Nephron (organoid): ENCODE measurements at regions not wholly inside any gene's neighbourhood (a gene's known extent, or its start where the extent isn't known, plus 50 kb on each side); places are given as distances from the start of the nearest gene placed in this dataset.

Experiments used
- H3K27ac Mint-ChIP-seq, 3 experiments: 2 replicates each; pipeline ENCODE4 v1.8.0; 2020; ENCODE audit warnings: mixed read lengths in 3 of 3, mild to moderate bottlenecking in 2 of 3, moderate library complexity in 1 of 3
- H3K27me3 Mint-ChIP-seq: 2 replicates; pipeline ENCODE4 v1.8.0; 2021; ENCODE audit warnings: low read depth, mild to moderate bottlenecking, moderate library complexity, mixed read lengths
- H3K36me3 Mint-ChIP-seq: 2 replicates; pipeline ENCODE4 v1.8.0; 2020; ENCODE audit warnings: low read depth, mixed read lengths
- H3K4me1 Mint-ChIP-seq: 2 replicates; pipeline ENCODE4 v1.8.0; 2020; ENCODE audit warnings: mixed read lengths
- H3K4me3 Mint-ChIP-seq, 3 experiments: 2 replicates each; pipeline ENCODE4 v1.8.0; 2020; ENCODE audit warnings: mild to moderate bottlenecking in 3 of 3, mixed read lengths in 3 of 3, moderate library complexity in 2 of 3
- H3K9me3 Mint-ChIP-seq: 2 replicates; pipeline ENCODE4 v1.8.0; 2020; ENCODE audit warnings: mixed read lengths
- TF ChIP-seq, protein P1 (sequence below), 3 experiments: fragments of 200-600 bp; sonication (generic); IDR thresholded peaks; one replicate each; pipeline ENCODE4 v1.5.0; 2021; ENCODE audit warnings: antibody characterized with exemption in 3 of 3; ENCODE audit not compliant: unreplicated experiment in 3 of 3

DNA sequence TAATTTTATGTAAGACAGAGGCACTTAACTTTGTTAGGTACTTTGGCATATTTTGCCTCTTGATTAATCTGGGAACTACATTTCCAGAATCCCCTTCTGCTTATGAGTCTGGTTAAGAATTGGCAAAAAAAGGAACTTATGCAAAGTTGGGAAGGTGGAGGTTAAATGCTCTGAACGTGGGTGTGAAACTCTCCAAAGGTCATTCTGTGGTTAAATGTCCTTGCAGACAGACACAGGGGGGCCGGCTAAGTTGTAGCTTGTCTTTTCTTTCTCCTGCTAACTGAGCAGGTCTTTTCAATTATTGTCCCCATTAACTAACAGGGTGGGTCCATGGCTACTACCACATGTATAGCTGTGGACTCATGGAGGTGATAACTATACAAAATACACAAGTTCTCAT is 248.6 kb upstream of the NOVA1 start:
- peaks cover 5% of the 10 kb centered on the region for H3K9me3 Mint-ChIP-seq
- TF ChIP-seq, protein P1, sequence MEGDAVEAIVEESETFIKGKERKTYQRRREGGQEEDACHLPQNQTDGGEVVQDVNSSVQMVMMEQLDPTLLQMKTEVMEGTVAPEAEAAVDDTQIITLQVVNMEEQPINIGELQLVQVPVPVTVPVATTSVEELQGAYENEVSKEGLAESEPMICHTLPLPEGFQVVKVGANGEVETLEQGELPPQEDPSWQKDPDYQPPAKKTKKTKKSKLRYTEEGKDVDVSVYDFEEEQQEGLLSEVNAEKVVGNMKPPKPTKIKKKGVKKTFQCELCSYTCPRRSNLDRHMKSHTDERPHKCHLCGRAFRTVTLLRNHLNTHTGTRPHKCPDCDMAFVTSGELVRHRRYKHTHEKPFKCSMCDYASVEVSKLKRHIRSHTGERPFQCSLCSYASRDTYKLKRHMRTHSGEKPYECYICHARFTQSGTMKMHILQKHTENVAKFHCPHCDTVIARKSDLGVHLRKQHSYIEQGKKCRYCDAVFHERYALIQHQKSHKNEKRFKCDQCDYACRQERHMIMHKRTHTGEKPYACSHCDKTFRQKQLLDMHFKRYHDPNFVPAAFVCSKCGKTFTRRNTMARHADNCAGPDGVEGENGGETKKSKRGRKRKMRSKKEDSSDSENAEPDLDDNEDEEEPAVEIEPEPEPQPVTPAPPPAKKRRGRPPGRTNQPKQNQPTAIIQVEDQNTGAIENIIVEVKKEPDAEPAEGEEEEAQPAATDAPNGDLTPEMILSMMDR (IDR thresholded peaks at IDR 0.05; ENCODE audit: unreplicated experiment in 3 of 3) = no peak
- peak overlapping the region in 1 of 3 experiments; percentile 87 for H3K27ac Mint-ChIP-seq
- no peaks in the 10 kb centered on the region for H3K36me3 Mint-ChIP-seq
- no peaks in the 10 kb centered on the region for H3K27me3 Mint-ChIP-seq
- peaks cover 12% of the 10 kb centered on the region for H3K4me1 Mint-ChIP-seq
- peak overlapping the region in 1 of 3 experiments; percentile 7 for H3K4me3 Mint-ChIP-seq

DNA sequence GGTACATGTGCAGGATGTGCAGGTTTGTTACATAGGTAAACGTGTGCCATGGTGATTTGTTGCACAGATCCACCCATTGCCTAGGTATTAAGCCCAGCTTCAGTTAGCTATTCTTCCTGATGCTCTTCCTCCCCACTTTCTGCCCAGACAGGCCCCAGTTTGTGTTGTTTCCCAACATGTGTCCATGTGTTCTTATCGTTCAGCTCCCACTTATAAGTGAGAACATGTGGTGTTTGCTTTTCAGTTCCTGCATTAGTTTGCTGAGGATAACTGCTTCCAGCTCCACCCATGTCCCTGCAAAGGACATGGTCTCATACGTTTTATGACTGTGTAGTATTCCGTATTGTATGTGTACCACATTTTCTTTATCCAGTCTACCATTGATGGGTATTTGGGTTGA is 251.7 kb upstream of the NOVA1 start:
- no peak overlapping the region for H3K27ac Mint-ChIP-seq
- TF ChIP-seq, protein P1 (IDR thresholded peaks at IDR 0.05; ENCODE audit: unreplicated experiment in 3 of 3) = no peak
- no peaks in the 10 kb centered on the region for H3K36me3 Mint-ChIP-seq
- H3K9me3 Mint-ChIP-seq = peaks cover 5% of the 10 kb centered on the region
- H3K4me1 Mint-ChIP-seq = peaks cover 4% of the 10 kb centered on the region
- no peaks in the 10 kb centered on the region for H3K27me3 Mint-ChIP-seq
- H3K4me3 Mint-ChIP-seq = no peak overlapping the region

DNA sequence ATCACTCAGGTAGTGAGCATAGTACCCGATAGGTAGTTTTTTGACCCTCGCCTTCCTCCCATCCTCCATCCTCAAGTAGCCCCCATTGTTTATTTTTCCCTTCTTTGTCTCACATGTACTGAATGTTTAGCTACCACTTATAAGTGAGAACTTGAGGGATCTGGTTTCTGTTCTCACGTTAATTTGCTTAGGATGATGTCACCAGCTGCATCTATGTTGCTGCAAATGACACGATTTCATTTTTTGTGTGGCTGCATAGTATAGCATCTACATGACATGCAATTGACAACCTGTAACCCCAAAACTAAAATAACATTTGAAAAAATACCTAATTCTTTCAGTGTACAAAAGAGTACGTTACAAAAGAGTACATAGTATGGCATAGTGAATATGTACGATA is 254.0 kb upstream of the NOVA1 start:
- Mint-ChIP-seq H3K9me3 (peaks cover 5% of the 10 kb centered on the region), H3K4me3 (no peak overlapping the region), H3K36me3 (no peaks in the 10 kb centered on the region), H3K27me3 (no peaks in the 10 kb centered on the region), H3K4me1 (no peaks in the 10 kb centered on the region), H3K27ac (no peak overlapping the region)
- TF ChIP-seq, protein P1 (IDR thresholded peaks at IDR 0.05; ENCODE audit: unreplicated experiment in 3 of 3) = no peak

DNA sequence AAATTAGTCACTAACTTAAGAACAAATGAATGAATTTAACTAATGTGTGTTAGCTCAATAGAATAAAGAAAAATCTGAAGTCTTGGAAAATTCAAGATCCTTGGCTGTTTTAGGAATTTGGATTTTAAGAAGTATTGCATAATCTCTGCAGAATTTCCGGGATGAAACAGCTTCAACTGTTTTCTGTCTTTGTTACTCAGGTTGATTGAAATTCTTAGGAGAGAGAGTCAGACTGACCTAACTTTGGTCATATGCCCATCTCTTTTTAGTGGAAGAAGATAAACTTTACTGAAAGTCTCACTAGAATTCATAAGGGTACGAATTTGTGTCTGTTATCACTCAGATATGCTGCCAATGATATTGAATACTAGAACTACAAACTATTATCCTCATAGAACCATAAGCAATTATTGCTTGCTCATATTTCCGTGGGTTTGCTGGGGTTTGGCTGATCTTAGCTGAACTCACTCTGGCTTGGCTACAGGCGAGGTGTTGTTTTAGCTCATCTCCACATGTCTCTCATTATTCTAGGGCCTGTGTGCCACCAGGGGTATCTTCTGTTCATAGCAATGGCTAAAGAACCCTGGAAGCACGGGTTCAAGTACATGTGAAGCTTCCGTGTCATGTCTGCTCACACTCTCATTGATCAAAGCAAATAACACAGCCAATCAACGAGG is 257.4 kb upstream of the NOVA1 start:
- Mint-ChIP-seq H3K9me3 (peaks cover 5% of the 10 kb centered on the region), H3K4me3 (no peak overlapping the region), H3K27ac (no peak overlapping the region), H3K27me3 (no peaks in the 10 kb centered on the region), H3K4me1 (no peaks in the 10 kb centered on the region), H3K36me3 (no peaks in the 10 kb centered on the region)
- TF ChIP-seq, protein P1 (IDR thresholded peaks at IDR 0.05; ENCODE audit: unreplicated experiment in 3 of 3) = no peak

DNA sequence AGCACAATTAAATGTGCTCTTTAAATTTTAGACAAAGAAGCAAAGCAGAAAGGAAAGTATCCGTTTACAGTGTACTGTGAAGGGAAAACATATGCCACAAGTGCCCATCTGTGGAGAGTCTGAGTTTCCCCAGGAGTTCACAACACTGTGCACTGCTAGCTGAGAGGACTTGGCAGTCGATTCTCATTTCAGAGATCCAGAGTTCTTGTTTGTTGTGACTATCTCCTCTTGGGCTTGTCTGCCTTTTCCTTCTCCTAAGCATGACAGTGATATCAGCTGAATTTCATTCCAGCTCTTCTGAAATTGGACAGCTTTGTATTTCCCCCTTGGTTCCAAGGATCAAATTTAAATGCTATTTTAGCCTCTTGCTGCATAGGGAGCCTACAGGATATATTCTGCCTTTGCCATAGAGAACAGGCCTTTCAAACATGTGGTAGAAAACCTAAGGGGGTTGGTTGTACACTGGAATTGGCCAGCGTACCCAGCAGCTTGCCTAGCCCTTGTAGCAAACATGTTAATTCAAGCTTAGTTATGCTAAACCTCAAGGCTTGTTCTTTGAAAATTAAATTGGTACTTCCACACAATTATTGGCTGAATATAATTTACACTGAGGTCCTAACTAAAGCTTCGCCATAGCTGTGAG is 259.2 kb upstream of the NOVA1 start:
- Mint-ChIP-seq H3K9me3 (no peaks in the 10 kb centered on the region), H3K4me3 (no peak overlapping the region), H3K36me3 (no peaks in the 10 kb centered on the region), H3K27ac (no peak overlapping the region), H3K4me1 (no peaks in the 10 kb centered on the region), H3K27me3 (no peaks in the 10 kb centered on the region)
- TF ChIP-seq, protein P1 (IDR thresholded peaks at IDR 0.05; ENCODE audit: unreplicated experiment in 3 of 3) = no peak

DNA sequence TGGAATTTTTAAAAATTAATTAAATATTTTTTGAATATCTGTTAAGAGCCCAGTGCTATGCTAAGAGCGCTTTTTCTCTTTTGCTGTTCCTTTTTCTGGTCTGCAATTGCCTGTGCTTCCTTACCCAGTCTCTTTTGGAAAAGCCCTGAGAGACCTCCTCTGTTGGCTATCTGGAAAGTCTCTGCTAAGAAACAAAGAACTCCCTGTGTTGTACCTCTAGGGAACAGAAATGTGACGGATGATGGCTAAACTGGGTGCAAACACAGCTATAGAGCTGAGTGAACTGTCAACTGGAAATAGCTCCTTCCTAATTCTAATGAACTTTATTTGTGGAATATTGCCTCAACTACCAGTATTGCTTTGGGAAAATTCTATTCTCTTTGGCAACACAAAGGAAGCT is 261.6 kb upstream of the NOVA1 start:
- no peak overlapping the region for H3K27ac Mint-ChIP-seq
- TF ChIP-seq, protein P1 (IDR thresholded peaks at IDR 0.05; ENCODE audit: unreplicated experiment in 3 of 3) = no peak
- H3K4me3 Mint-ChIP-seq = no peak overlapping the region

More for the DNA sequence above, 261.6 kb upstream of the NOVA1 start:
- Mint-ChIP-seq H3K27me3 (no peaks in the 10 kb centered on the region), H3K36me3 (no peaks in the 10 kb centered on the region), H3K9me3 (no peaks in the 10 kb centered on the region), H3K4me1 (no peaks in the 10 kb centered on the region)
